HUES6 (cell line): ENCODE measurements at regions not wholly inside any gene's neighbourhood (a gene's known extent, or its start where the extent isn't known, plus 50 kb on each side); places are given as distances from the start of the nearest gene placed in this dataset.

Experiments
- H3K27ac ChIP-seq: 2 replicates; pipeline ENCODE4 v1.7.0; 2013; ENCODE audit warnings: low read depth, mild to moderate bottlenecking, low read length, inconsistent platforms
- H3K27me3 ChIP-seq: 2 replicates; pipeline ENCODE4 v1.6.1; 2013; ENCODE audit warnings: low read length; ENCODE audit not compliant: control insufficient read depth, insufficient read depth
- H3K36me3 ChIP-seq: 2 replicates; pipeline ENCODE4 v1.6.1; 2013; ENCODE audit warnings: low read length; ENCODE audit not compliant: control insufficient read depth, insufficient read depth
- H3K4me1 ChIP-seq: 2 replicates; pipeline ENCODE4 v1.6.1; 2013; ENCODE audit warnings: low read length; ENCODE audit not compliant: control insufficient read depth, insufficient read depth
- H3K4me3 ChIP-seq: 2 replicates; pipeline ENCODE4 v1.5.1; 2013; ENCODE audit warnings: low read depth, low read length
- H3K9ac ChIP-seq: one replicate; pipeline ENCODE4 v1.6.1; 2013; ENCODE audit warnings: mild to moderate bottlenecking, low read length
- H3K9me3 ChIP-seq: 2 replicates; pipeline ENCODE4 v1.6.1; 2013; ENCODE audit warnings: low read depth, low read length; ENCODE audit not compliant: control insufficient read depth, insufficient read depth

DNA sequence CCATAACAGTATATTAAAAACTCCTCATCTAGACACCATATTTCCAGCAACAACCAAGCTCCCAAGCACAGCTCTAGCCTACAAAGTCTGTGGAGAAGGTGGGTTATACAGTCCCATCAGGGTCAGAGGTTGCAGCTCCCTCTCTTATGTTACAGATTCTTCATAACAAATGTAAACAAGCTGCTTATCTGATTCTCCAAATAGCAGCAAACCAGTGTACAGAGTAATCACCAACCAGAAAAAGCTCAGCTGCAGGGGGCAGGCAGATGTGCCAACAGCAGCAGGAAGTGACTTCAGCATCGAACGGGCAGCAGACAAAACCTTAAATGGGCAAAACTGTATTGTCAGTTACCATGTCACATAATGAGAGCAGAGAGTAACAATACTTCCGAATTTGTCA is 52.9 kb upstream of the NABP1 start:
- Histone ChIP-seq H3K4me1 (no peaks in the 10 kb centered on the region), H3K4me3 (no peak overlapping the region), H3K9me3 (no peaks in the 10 kb centered on the region), H3K27me3 (no peaks in the 10 kb centered on the region), H3K36me3 (no peaks in the 10 kb centered on the region), H3K27ac (no peak overlapping the region), H3K9ac (no peak overlapping the region)

DNA sequence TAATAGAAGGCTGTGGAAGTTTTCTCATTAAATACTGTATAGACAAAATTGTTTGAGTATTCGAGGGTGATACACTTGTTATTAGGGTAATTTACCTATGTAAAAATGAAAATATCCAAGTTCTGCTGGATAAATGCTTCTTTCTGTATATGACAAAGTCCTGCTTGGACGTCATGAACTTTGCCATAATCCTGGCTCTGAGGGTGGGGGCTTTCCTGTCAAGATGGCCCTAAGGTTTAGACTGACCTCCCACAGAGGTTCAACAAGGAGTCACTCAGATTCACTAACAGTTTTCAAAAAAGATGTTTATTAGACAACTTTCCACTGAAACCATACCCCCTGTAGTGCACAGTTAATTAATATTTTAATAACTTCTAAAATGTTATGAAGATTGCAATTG is 52.5 kb upstream of the NABP1 start:
- H3K4me1 ChIP-seq, result no peaks in the 10 kb centered on the region
- no peak overlapping the region for H3K9ac ChIP-seq

DNA sequence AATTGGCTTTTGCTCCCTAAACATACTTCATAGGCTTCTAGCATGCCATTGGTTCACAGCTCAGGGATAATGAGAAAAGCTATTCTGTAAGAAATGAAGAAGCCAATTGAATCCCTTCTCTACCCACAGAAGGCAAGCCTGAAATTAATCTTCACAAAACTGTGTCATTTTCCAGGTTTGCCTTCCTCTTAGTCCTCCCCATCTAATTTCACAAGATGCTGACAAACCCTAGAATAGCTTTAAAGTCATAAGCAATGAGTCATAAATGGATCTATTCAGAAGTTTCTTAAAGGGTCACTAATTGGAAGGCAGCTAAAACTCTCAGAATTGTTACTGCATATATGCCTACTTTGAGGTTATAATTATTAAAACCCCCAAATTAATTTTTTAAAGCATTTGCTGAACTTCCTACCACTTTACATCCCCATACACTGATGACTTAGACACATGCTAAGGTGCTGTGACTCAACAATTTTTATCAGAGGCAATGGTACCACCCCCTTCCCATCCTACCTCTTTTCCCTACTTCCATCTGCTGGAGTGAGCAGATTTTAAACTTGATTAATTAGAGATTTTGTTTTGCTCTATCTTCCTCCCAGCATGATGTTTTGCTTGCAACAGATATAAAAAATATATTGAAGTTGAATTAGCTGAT is 51.3 kb upstream of the NABP1 start:
- H3K9me3 ChIP-seq, result no peaks in the 10 kb centered on the region
- no peak overlapping the region for H3K9ac ChIP-seq
- H3K4me1 ChIP-seq, result no peaks in the 10 kb centered on the region
- no peak overlapping the region for H3K27ac ChIP-seq
- no peaks in the 10 kb centered on the region for H3K27me3 ChIP-seq
- H3K4me3 ChIP-seq, result no peak overlapping the region
- H3K36me3 ChIP-seq, result no peaks in the 10 kb centered on the region

More for the DNA sequence above, 52.5 kb upstream of the NABP1 start:
- H3K27me3 ChIP-seq, result no peaks in the 10 kb centered on the region
- no peaks in the 10 kb centered on the region for H3K9me3 ChIP-seq
- H3K36me3 ChIP-seq, result no peaks in the 10 kb centered on the region
- no peak overlapping the region for H3K4me3 ChIP-seq
- H3K27ac ChIP-seq, result no peak overlapping the region

- Histone ChIP-seq H3K9me3 (no peaks in the 10 kb centered on the region), H3K4me1 (no peaks in the 10 kb centered on the region), H3K9ac (no peak overlapping the region), H3K27ac (no peak overlapping the region), H3K36me3 (no peaks in the 10 kb centered on the region), H3K4me3 (no peak overlapping the region), H3K27me3 (no peaks in the 10 kb centered on the region)
Observed at GRCh38 chr2:191627518-191627917, 50.4 kb upstream of the NABP1 start.
